Gastrocnemius medialis (tissue), 4 donors: ENCODE measurements at regions not wholly inside any gene's neighbourhood (a gene's known extent, or its start where the extent isn't known, plus 50 kb on each side); places are given as distances from the start of the nearest gene placed in this dataset.
"Not testable (repeated sequence)": the region's sequence is repeated elsewhere in the genome, so short reads cannot be mapped to it uniquely, and the experiment has no call there.

Experiments
- ATAC-seq, 2 donors: fragments of 150-250 bp; one replicate each; pipeline ENCODE4 v1.9.1; 2016
- DNase-seq, 2 donors: peaks; one replicate each; pipeline ENCODE4 v3.0.0-alpha.2; 2019
- H3K27ac ChIP-seq, 4 donors: fragments of 200-600 bp; sonication (generic); 1 replicate in 1 of 4; 2 replicates in 3 of 4; pipeline ENCODE4 v1.5.1; 2016 to 2018; ENCODE audit warnings: mild to moderate bottlenecking in 2 of 4, moderate library complexity in 1 of 4
- H3K27me3 ChIP-seq, 3 donors: fragments of 200-600 bp; sonication (generic) in 2 of 3; 1 replicate in 1 of 3; 2 replicates in 2 of 3; pipeline versions ENCODE4 v1.5.1 to v1.6.0; 2016 to 2019; ENCODE audit warnings: mild to moderate bottlenecking in 1 of 3, moderate library complexity in 1 of 3
- H3K36me3 ChIP-seq, 2 donors: fragments of 200-600 bp; sonication (generic) in 1 of 2; one replicate each; pipeline ENCODE4 v1.5.1; 2017 to 2018
- H3K4me1 ChIP-seq, 2 donors: fragments of 200-600 bp; sonication (generic) in 1 of 2; one replicate each; pipeline ENCODE4 v1.5.1; 2016 to 2017; ENCODE audit warnings: mild to moderate bottlenecking in 2 of 2
- H3K4me3 ChIP-seq, 4 donors: fragments of 200-600 bp; sonication (generic) in 3 of 4; 1 replicate in 1 of 4; 2 replicates in 3 of 4; pipeline ENCODE4 v1.5.1; 2016 to 2019; ENCODE audit warnings: mild to moderate bottlenecking in 2 of 4
- H3K9me3 ChIP-seq, 3 donors: fragments of 200-600 bp; sonication (generic) in 2 of 3; 1 replicate in 1 of 3; 2 replicates in 2 of 3; pipeline ENCODE4 v1.5.1; 2016 to 2019
- POLR2A ChIP-seq, 2 donors: fragments of 450-650 bp; IDR thresholded peaks; one replicate each; pipeline ENCODE4 v1.6.1; 2017; ENCODE audit warnings: antibody characterized with exemption in 2 of 2, mild to moderate bottlenecking in 2 of 2, moderate library complexity in 2 of 2
- in situ Hi-C, 4 donors: fragments of 200-750 bp; cut with MboI; loops; one replicate each; pipeline versions ENCODE4 v1.15.0 to v1.8.0; 2017; ENCODE audit warnings: low sequenced_read_pairs in 4 of 4
- intact Hi-C: fragments of 100-400 bp; cut with DNase I; formaldehyde crosslinking; loops from one replicate; pipeline ENCODE4 v1.15.1; 2023; ENCODE audit warnings: low total_unique reads
- TF ChIP-seq, protein P1 (sequence below), 5 experiments: fragments of 450-650 bp in 3 of 5; fragments of 200-600 bp in 2 of 5; sonication (generic) in 2 of 5; IDR thresholded peaks in 4 of 5; conservative IDR thresholded peaks in 1 of 5; 1 replicate in 4 of 5; 2 replicates in 1 of 5; pipeline ENCODE4 v1.5.1; 2016 to 2019; ENCODE audit warnings: antibody characterized with exemption in 5 of 5, mild to moderate bottlenecking in 3 of 5, moderate library complexity in 3 of 5

DNA sequence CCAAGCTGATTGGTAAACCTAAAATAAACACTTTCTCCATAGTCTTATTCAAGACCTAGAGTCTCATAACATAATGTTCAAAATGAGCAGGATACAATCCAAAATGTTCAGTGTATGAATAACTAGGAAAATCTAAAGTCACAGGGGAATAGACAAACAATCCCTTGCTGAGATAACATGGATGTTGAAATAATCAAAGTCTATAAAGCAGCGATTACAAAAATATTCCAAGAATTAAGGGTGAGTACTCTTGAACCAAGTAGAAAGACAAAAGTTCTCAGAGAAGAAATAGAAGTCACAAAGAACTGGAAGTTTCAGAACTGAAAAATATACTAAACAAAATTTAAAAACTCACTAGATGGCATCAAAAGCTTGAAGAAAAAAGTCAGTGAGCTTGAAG lies 561.0 kb downstream of the INSC start:
- no peaks in the 10 kb centered on the region for H3K4me1 ChIP-seq
- H3K4me3 ChIP-seq = no peak overlapping the region
- intact Hi-C loops (no loop called here), in situ Hi-C loops (no loop called here)
- H3K36me3 ChIP-seq = no peaks in the 10 kb centered on the region
- peaks cover 0 to 5% (median 0%) of the 10 kb centered on the region in 3 donors for H3K9me3 ChIP-seq
- DNase-seq (no peak), ATAC-seq (no peak)
- TF ChIP-seq, protein P1, sequence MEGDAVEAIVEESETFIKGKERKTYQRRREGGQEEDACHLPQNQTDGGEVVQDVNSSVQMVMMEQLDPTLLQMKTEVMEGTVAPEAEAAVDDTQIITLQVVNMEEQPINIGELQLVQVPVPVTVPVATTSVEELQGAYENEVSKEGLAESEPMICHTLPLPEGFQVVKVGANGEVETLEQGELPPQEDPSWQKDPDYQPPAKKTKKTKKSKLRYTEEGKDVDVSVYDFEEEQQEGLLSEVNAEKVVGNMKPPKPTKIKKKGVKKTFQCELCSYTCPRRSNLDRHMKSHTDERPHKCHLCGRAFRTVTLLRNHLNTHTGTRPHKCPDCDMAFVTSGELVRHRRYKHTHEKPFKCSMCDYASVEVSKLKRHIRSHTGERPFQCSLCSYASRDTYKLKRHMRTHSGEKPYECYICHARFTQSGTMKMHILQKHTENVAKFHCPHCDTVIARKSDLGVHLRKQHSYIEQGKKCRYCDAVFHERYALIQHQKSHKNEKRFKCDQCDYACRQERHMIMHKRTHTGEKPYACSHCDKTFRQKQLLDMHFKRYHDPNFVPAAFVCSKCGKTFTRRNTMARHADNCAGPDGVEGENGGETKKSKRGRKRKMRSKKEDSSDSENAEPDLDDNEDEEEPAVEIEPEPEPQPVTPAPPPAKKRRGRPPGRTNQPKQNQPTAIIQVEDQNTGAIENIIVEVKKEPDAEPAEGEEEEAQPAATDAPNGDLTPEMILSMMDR (IDR thresholded peaks at IDR 0.05 in 4 of 5, conservative IDR thresholded peaks at IDR 0.05 in 1 of 5) = no peak
- no peak for TF ChIP-seq POLR2A (IDR thresholded peaks at IDR 0.05)
- no peaks in the 10 kb centered on the region for H3K27me3 ChIP-seq
- H3K27ac ChIP-seq = no peak overlapping the region

DNA sequence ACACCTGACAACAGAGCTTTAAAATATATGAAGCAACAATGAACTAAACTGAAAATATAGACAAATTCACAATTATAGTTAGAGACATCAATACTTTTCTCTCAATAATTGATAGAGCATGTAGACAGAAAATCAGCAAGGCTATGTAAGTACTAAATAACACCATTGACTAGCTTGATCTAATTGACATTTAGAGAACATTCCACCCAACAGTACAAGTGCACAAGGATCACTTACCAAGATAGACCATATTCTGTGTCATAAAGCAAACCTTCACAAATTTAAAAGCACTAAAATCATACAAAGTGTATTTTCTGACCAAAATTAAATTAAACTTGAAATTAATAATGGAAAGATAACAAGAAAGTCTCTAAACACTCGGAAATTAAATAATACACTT lies 562.5 kb downstream of the INSC start:
- Histone ChIP-seq H3K9me3 (peaks cover 0 to 5% (median 0%) of the 10 kb centered on the region in 3 donors), H3K27ac (no peak overlapping the region), H3K4me3 (no peak overlapping the region), H3K4me1 (no peaks in the 10 kb centered on the region), H3K27me3 (no peaks in the 10 kb centered on the region), H3K36me3 (no peaks in the 10 kb centered on the region)
- DNase-seq = no peak
- TF ChIP-seq, protein P1 (IDR thresholded peaks at IDR 0.05 in 4 of 5, conservative IDR thresholded peaks at IDR 0.05 in 1 of 5) = no peak
- no peak for TF ChIP-seq POLR2A (IDR thresholded peaks at IDR 0.05)
- in situ Hi-C loops (no loop called here), intact Hi-C loops (no loop called here)
- no peak for ATAC-seq

DNA sequence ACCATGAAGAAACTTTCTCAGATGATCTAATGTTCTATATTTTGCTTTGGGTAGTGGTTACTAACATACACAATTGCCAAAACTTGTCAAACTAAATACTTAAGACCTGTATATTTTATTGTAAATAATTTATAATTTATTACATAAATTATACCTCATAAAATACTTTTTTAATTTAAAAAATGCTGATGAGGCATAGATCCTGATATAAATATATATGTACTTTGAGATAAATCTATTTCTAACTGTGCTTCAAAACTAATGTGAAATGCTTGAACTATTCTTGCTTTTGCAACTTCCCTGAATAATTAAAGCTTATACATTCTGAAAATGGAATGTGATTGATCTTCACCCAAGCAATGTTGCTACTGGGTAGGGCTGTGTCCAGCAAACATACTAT lies 568.8 kb downstream of the INSC start:
- Histone ChIP-seq H3K27me3 (no peaks in the 10 kb centered on the region), H3K36me3 (no peaks in the 10 kb centered on the region), H3K27ac (no peak overlapping the region), H3K9me3 (no peaks in the 10 kb centered on the region), H3K4me3 (no peak overlapping the region), H3K4me1 (no peaks in the 10 kb centered on the region)
- no peak for DNase-seq
- intact Hi-C loops = loop anchor here (5.0 kb wide), 1 partner anchor 34 kb away; no protein-coding TSS in a partner anchor
- in situ Hi-C loops = no loop called here
- no peak for ATAC-seq
- TF ChIP-seq POLR2A (IDR thresholded peaks at IDR 0.05) = no peak
- TF ChIP-seq, protein P1 (IDR thresholded peaks at IDR 0.05 in 4 of 5, conservative IDR thresholded peaks at IDR 0.05 in 1 of 5) = no peak

DNA sequence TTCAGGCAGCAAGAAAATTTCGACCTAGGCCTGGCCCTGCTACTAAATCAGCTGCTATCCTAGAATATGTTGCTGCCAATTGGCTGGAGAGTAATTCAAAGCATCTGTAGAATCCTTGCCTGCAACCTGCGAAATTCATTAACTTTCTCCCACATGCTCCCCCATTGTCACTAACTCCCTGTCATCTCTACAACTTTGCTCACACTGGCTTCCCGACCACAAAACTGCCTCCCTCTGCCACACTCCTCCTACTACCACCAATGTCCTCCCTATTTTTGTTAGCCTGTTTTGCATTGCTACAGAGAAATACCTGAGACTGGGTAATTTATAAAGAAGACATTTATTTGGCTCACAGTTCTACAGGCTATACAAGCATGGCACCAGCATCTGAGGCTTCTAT lies 570.6 kb downstream of the INSC start:
- no peak overlapping the region for H3K27ac ChIP-seq
- in situ Hi-C loops (no loop called here), intact Hi-C loops (no loop called here)
- DNase-seq = no peak
- no peaks in the 10 kb centered on the region for H3K36me3 ChIP-seq
- ATAC-seq = no peak
- no peaks in the 10 kb centered on the region for H3K27me3 ChIP-seq
- TF ChIP-seq POLR2A (IDR thresholded peaks at IDR 0.05) = no peak
- TF ChIP-seq, protein P1 (IDR thresholded peaks at IDR 0.05 in 4 of 5, conservative IDR thresholded peaks at IDR 0.05 in 1 of 5) = no peak
- no peaks in the 10 kb centered on the region for H3K4me1 ChIP-seq
- H3K9me3 ChIP-seq = no peaks in the 10 kb centered on the region
- no peak overlapping the region for H3K4me3 ChIP-seq

DNA sequence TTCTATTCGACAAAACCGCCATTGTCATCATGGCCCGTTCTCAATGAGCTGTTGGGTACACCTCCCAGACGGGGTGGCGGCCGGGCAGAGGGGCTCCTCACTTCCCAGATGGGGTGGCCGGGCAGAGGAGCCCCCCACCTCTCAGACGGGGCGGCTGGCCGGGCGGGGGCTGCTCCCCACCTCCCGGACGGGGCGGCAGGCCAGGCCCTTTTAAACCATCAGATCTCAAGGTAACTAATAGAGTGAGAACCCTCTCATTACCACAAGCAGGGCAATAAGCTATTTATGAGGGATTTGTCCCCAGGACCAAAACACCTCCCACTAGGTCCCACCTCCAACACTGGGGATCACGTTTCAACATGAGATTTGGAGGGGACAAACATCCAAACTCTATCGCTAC lies 571.5 kb downstream of the INSC start:
- H3K9me3 ChIP-seq, H3K4me1 ChIP-seq, H3K27me3 ChIP-seq, in situ Hi-C loops, DNase-seq, ATAC-seq, H3K36me3 ChIP-seq, H3K4me3 ChIP-seq, intact Hi-C loops, H3K27ac ChIP-seq: not testable (repeated sequence)
